WI38 (cell line): ENCODE measurements at regions not wholly inside any gene's neighbourhood (a gene's known extent, or its start where the extent isn't known, plus 50 kb on each side); places are given as distances from the start of the nearest gene placed in this dataset.

Experiments
- H3K4me3 ChIP-seq: 2 replicates; pipeline ENCODE4 v1.5.1; 2011; ENCODE audit warnings: low read depth, mild to moderate bottlenecking, control low read depth, low read length
- TF ChIP-seq, protein P1 (sequence below): IDR thresholded peaks from 2 replicates; pipeline ENCODE4 v1.5.1; 2012; ENCODE audit warnings: low read depth, mild to moderate bottlenecking, control low read depth, low read length

DNA sequence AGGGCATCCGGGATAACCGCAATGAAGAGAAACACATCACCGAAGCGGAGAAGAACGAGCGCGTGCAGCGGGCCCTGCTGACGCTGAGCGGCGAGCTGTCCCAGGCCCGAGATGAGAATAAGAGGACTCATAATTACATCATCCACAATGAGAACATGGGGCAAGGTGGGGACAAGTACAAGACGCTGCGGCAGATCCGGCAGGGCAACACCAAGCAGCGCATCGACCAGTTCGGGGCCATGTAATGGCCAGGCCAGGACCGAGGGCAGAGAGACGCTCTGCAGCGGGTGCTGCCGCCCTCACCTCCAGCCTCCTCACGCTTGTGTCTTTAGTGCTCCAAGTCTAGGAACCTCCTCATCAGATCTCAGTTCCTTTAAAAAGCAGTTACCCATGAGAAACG, 863.7 kb upstream of the ALCAM start:
- H3K4me3 ChIP-seq = no peak overlapping the region
- TF ChIP-seq, protein P1, sequence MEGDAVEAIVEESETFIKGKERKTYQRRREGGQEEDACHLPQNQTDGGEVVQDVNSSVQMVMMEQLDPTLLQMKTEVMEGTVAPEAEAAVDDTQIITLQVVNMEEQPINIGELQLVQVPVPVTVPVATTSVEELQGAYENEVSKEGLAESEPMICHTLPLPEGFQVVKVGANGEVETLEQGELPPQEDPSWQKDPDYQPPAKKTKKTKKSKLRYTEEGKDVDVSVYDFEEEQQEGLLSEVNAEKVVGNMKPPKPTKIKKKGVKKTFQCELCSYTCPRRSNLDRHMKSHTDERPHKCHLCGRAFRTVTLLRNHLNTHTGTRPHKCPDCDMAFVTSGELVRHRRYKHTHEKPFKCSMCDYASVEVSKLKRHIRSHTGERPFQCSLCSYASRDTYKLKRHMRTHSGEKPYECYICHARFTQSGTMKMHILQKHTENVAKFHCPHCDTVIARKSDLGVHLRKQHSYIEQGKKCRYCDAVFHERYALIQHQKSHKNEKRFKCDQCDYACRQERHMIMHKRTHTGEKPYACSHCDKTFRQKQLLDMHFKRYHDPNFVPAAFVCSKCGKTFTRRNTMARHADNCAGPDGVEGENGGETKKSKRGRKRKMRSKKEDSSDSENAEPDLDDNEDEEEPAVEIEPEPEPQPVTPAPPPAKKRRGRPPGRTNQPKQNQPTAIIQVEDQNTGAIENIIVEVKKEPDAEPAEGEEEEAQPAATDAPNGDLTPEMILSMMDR = no peak

DNA sequence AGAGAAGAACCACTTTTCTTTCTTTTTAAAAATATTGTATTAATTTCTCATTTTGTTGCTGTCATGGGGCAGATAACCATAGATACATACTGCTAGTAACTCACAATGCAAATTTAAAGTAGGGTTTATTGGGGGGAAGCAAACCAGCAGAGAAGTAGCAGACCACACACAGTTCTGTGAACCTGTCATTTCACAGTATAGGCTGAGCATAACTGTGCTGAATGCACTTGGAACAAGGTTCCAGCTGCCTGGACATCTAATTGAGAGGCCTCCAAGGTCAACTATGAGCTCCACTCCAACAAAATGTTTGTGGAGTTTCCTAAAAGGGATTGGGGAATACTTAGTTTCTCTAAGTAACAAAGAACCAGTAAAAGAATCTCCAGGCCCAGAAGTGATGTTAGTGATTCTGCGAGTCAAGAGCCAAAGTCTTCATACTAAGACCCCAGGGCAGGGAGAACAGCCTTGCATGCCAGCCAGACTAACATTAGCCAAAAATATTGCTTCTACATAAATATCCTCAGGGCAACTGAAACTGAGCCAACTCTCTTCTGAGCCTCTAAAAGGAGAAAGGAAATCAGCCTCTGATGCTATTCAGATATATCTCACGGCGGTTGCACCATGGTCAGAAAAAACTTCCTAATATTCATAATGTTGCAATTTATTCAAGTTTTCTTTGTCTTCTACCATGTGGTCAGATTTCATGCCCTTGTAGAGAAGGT, 856.4 kb upstream of the ALCAM start:
- H3K4me3 ChIP-seq = no peak overlapping the region
- TF ChIP-seq, protein P1 = no peak

DNA sequence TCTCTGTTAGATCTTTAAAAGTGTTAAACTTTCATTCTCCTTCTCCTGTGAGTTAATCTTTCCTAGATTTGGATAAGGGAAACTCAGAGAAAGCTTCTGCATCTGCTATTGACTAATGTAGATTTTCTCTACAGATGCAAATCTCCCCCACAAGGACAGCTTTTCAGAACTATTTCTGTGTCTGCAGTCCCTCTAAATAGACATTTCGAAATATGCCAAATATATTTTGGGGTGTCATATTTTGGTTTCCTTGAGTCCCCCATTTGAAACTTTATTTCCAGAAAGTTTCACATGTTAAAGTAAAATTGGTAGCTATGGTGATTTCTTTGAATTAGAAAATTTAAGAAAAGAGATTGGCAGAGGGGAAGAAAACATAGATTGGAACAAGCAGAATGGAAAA, 852.3 kb upstream of the ALCAM start:
- TF ChIP-seq, protein P1 = no peak
- H3K4me3 ChIP-seq = no peak overlapping the region

DNA sequence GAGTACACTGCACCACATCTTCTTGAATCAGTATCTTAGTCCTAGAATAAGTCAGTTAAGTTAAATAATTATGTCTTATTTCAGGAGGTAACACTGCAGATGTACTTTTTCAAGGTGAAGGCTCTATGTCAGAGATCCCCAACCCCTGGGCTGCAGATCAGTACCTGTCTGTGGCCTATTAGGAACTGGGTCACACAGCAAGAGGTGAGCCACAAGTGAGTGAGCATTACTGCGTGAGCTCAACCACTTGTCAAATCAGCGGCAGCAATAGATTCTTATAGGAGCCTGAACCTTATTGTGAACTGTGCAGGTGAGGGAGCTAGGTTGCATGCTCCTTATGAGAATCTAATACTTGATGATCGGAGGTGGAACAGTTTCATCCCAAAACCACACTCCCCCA, 851.9 kb upstream of the ALCAM start:
- TF ChIP-seq, protein P1 = no peak
- no peak overlapping the region for H3K4me3 ChIP-seq

DNA sequence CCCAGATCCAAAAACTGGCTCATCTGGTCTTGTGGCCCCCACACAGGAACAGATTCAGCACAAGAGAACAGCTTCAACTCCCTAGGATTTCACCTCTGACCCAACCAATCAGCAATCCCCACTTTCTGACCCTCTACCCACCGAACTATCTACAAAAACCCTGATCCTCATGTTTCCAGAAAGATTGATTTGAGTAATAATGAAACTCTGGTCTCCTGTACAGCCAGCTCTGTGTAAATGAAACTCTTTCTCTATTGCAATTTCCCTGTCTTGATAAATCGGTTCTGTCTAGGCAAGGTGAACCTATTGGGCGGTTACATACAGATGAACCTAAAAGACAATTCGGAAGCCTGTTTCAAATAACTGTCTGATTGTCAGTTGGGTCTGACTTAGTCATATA, 847.6 kb upstream of the ALCAM start:
- H3K4me3 ChIP-seq = no peak overlapping the region

DNA sequence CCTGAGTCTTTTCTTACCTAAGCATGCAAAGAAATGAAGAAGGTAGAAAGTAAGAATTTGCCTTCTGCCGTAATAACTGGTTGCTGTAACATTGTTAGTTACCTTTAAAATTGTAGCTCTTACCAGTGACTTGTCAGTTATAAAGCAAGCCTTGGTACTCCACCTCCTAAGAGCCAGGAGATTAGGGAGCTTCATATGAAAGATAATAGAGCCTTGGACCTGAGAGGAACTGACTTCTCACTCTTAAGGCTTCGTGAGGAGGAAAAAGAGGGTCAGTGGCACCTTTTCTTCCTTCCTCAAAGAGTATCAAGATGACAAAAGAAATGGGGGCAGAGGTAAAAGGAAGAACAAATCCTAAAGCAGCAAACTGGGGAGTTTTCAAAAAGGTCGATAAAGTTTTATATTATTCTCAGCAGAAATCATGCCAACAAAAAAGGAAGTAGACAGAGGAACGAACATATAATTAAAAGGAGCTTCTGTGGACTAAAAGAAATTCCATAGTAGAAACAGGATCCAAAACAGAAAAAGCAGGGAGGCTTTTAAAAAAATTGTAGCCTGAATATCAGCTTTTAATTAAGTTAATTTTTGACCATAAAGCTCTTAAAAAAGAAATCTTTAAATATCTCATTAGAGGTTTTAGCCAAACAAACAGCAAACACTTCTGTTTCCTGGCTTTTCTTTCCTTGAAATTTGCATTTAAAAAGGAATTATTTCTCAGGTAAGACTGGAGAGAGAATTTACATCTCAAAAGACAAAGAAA, 847.1 kb upstream of the ALCAM start:
- TF ChIP-seq, protein P1 = no peak
- H3K4me3 ChIP-seq = no peak overlapping the region

More for the DNA sequence above, 847.6 kb upstream of the ALCAM start:
- TF ChIP-seq, protein P1 = no peak

DNA sequence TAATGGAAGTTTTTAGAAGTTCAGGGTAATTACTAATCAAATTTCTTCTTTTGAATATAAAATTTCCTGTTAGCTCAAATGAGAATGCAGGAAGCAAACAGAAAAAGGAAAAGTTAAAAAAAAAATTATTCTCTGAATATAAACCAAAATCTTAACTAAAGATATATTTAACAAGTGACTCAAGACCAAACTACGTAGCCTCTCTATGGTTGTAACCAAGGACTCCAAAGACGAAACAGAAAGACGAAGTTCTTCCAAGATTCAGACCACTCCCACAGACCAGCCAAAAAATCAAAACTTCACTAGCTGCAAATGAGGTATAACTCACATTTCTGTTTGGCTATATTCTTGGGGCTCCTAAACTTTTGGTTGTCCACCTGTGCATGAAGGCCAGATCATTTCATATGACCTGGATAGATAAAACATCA, 846.5 kb upstream of the ALCAM start:
- TF ChIP-seq, protein P1 = no peak
- H3K4me3 ChIP-seq = no peak overlapping the region
